C4-2B (cell line): ENCODE measurements at regions not wholly inside any gene's neighbourhood (a gene's known extent, or its start where the extent isn't known, plus 50 kb on each side); places are given as distances from the start of the nearest gene placed in this dataset.

ENCODE experiments used
- H3K27ac ChIP-seq: fragments of 450-650 bp; 2 replicates; pipeline ENCODE4 v1.5.1; 2017
- CTCF ChIP-seq: fragments of 450-650 bp; conservative IDR thresholded peaks from 2 replicates; pipeline ENCODE4 v1.5.1; 2017; ENCODE audit warnings: mild to moderate bottlenecking
- ZFX ChIP-seq: fragments of 450-650 bp; IDR thresholded peaks from 2 replicates; pipeline ENCODE4 v1.6.1; 2017

- H3K27ac ChIP-seq = no peak overlapping the region
- TF ChIP-seq ZFX (no peak), CTCF (no peak)
These were observed 66.8 kb upstream of the NPAS1 start for GRCh38 chr19:46952874-46953273.

DNA sequence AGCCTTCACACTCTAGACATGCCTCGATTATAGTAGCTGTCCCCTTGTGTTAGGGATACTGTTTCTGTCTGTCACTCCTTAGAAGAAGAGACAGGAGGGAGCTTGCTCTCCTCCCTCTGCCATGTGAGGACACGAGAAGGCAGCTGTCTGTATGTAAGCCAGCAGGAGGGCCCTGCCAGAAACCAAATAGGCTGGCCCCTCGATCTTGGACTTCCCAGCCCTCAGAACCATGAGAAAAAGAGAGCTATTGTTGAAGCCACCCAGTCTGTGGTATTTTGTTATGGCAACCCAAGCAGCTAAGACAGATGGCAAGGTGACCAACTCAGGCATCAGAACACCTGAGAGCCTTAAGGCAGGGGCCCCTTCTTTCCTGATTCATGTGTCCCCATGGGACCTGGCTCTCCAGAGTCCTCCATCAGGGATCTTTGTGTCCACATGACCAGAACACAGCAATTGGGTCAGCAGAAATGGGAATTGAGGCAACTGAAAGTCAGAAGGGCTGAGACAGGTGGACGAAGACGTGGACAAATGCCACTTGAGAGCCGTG, 65.6 kb upstream of the NPAS1 start:
- no peak overlapping the region; the same call in 1 of the 2 replicates for H3K27ac ChIP-seq
- TF ChIP-seq CTCF (no peak), ZFX (no peak)

GRCh38 chr19:46954502-46954992, 65.1 kb upstream of the NPAS1 start:
- no peak overlapping the region for H3K27ac ChIP-seq
- TF ChIP-seq ZFX (no peak), CTCF (no peak)

- no peak overlapping the region for H3K27ac ChIP-seq
- TF ChIP-seq CTCF (no peak), ZFX (no peak)
These were observed 64.4 kb upstream of the NPAS1 start for GRCh38 chr19:46954993-46955812.

DNA sequence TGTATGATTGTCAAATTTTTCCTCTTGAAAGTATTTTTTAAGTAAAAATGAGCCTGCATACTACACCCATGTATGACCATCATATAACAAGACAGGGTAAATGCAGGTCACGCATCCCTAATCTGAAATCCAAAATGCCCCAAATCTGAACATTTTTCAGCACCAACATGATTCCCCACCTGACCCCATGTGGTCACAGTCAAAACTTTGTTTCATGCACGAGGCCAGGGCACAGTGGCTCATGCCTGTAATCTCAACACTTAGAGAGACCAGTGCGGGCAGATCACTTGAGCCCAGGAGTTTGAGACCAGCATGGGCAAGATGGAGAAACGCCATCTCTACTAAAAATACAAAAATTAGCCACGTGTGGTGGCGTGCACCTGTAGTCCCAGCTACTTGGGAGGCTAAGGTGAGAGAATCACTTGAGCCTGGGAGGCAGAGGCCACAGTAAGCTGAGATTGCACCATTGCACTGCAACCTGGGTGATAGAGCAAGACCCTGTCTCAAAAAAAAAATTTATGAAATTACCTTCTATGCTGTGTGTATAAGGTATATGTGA, 63.7 kb upstream of the NPAS1 start:
- no peak for TF ChIP-seq CTCF
- no peak for TF ChIP-seq ZFX
- peak overlapping the region; percentile 39; the same call in 1 of the 2 replicates for H3K27ac ChIP-seq

- no peak overlapping the region for H3K27ac ChIP-seq
- no peak for TF ChIP-seq CTCF
These were observed 61.1 kb upstream of the NPAS1 start for GRCh38 chr19:46958532-46958931.

- H3K27ac ChIP-seq = no peak overlapping the region
- TF ChIP-seq ZFX = no peak
- no peak for TF ChIP-seq CTCF
These were observed 59.6 kb upstream of the NPAS1 start for GRCh38 chr19:46959894-46960556.
